DND-41 (cell line): ENCODE measurements at regions not wholly inside any gene's neighbourhood (a gene's known extent, or its start where the extent isn't known, plus 50 kb on each side); places are given as distances from the start of the nearest gene placed in this dataset.

Experiments
- EZH2 ChIP-seq: IDR thresholded peaks from 3 replicates; pipeline ENCODE4 v1.6.1; 2012; ENCODE audit warnings: borderline replicate concordance, low read depth, mild to moderate bottlenecking, moderate library complexity, low read length, inconsistent platforms; ENCODE audit not compliant: severe bottlenecking
- TF ChIP-seq, protein P1 (sequence below): IDR thresholded peaks from 2 replicates; pipeline ENCODE4 v1.5.1; 2012; ENCODE audit warnings: borderline replicate concordance, low read length, moderate library complexity, mild to moderate bottlenecking; ENCODE audit not compliant: poor library complexity, severe bottlenecking; ENCODE audit errors: extremely low read depth

DNA sequence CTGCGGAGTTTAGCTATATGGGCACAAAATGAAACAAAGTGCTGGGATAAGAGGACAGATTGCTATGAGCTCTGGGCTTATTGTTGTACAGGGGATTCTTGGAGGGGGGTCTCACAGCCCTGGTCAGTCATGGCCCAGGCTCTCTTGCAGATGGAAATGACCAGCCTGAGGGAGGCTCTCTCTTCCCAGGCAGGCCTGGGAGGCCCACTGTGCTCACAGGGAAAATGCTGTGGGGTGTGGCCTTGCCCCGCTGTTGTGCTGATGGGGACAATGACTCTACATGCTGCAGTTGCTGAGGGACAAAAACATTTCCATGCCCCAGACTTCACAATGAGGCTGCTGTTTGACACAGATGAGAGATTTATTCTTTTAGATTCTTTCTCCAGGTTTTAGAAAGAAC, 202.2 kb downstream of the KLF13 start:
- no peak for TF ChIP-seq EZH2
- TF ChIP-seq, protein P1, sequence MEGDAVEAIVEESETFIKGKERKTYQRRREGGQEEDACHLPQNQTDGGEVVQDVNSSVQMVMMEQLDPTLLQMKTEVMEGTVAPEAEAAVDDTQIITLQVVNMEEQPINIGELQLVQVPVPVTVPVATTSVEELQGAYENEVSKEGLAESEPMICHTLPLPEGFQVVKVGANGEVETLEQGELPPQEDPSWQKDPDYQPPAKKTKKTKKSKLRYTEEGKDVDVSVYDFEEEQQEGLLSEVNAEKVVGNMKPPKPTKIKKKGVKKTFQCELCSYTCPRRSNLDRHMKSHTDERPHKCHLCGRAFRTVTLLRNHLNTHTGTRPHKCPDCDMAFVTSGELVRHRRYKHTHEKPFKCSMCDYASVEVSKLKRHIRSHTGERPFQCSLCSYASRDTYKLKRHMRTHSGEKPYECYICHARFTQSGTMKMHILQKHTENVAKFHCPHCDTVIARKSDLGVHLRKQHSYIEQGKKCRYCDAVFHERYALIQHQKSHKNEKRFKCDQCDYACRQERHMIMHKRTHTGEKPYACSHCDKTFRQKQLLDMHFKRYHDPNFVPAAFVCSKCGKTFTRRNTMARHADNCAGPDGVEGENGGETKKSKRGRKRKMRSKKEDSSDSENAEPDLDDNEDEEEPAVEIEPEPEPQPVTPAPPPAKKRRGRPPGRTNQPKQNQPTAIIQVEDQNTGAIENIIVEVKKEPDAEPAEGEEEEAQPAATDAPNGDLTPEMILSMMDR: no peak
